HG02610 (cell line): ENCODE measurements at regions not wholly inside any gene's neighbourhood (a gene's known extent, or its start where the extent isn't known, plus 50 kb on each side); places are given as distances from the start of the nearest gene placed in this dataset.
"Not testable (repeated sequence)": the region's sequence is repeated elsewhere in the genome, so short reads cannot be mapped to it uniquely, and the experiment has no call there.

Experiments used
- ATAC-seq: cut with Tn5 transposase; IDR thresholded peaks from one replicate; pipeline ENCODE4 v1.9.1; 2021; ENCODE audit warnings: mild to moderate bottlenecking, moderate library complexity; ENCODE audit not compliant: unreplicated experiment

DNA sequence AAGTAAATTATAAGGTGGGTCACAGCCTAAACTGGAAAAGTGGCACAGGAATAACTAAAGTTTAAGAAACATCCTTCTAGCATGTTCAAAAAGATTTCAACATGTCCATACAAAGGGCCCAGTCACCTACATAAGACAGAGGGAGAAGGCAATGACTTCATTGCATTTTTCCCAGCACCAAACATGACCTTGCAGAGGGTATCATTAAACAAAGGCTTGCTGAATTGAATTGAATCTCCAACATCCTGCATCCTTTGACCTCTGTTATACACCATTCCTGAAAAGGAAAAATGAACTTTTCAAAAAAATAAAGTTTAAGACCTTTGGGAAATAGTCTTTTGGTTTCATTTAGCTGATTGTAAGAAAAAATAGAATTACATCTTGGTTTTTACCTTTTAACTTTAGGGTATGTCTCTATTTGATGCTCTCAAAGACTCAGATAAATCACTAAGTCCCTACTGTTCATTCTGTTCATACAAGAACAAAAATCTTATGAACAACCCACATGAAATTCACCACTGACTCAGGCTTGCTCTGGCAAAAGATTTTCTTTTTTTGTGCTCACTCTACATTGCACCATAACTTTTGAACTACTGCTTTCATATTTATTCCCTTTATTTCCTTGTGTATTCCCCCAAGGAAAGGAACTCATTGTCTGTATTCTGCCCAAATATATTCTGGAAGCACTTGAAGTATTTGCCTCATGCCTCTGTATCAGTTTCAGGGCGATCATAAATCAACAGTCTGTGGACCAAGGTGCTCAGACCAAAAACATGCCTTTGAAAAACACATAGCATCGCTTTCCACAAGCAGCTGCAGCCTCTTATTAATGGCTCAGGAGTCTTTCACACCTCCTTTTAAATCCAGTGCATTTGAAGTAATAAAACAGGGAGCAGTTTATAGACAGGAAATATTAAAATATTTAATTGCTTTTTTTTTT is 121.7 kb downstream of the DUSP6 start:
- no peak for ATAC-seq

DNA sequence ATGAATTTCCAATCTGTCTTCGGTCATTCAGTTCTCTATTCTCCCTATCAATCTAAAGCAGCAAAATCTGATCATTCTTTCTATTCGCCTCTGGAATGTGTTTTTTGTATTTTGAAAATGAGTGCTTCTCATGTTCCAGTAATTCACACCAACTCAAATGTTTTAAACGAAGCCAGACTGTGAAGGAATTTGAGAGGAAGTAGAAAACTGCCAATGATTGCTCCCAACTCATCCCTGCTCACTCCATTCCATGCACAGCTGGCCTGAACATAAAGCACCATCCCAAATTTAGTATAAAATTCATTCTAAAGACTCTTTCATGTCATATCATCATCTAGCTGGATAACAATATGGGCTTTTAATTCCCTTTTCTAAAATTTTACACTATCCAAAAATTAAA is 123.8 kb downstream of the DUSP6 start:
- no peak for ATAC-seq

DNA sequence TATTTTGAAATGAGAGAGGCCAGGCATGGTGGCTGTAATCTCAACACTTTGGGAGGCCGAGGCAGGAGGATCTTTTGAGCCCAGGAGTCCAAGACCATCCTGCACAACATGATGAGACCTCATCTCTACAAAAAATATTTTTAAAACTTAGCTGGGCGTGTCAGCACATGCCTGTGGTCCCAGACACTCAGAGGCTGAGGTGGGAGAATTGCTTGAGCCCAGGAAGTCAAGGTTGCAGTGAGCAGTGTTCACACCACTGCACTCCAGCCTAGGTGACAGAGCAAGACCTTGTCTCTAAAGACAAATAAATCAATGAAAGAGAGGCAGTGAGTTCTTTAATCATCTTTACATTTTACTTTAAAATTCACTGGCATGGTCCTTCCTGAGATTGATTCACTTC is 124.5 kb downstream of the DUSP6 start:
- ATAC-seq, result no peak

DNA sequence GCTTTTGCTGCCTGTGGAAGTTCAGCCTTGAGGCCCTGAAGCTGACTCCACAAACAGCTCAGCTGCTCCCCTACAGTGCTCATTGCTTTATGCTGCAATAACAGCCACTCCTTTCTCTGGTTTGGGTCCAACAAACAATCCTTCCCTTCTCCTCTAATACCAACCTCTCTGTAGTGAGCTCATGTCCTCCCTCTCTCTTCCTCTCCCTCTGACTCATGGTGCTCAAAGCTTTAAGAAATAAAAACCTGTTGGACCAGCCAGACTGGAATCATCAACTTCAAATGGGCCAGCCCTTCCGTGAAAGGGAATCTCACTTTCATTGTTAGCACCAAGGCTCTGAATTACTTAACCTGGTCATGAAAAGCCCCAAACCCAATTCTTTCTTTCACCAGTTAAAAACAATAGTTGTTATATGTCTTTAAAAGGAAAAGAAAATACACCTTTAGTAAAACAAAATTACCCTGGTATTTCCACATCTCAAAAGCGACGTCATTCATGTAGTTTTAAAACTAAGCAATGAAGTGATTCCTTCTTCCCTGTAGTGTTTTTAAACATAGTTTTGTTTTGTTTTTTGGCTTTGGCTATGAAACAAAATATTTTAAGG is 126.4 kb downstream of the DUSP6 start:
- peak; percentile 81 for ATAC-seq

DNA sequence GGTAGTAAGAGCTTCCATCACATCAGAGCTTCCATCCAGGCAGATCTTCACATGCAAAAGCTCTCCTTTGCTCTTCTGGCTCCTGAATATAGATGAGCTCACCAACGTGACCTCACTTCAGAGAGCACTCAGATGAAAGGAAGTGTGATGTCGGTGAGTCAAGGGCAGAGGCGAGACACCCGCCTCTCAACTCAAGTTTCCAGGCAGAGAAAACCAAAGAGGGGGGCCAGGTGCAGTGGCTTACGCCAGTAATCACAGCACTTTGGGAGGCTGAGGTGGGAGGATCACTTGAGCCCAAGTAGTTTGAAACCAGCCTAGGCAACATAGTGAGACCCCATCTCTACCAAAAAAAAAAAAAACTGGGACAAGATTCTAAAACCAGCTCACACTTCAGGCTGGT is 126.9 kb downstream of the DUSP6 start:
- ATAC-seq, result peak; percentile 51

DNA sequence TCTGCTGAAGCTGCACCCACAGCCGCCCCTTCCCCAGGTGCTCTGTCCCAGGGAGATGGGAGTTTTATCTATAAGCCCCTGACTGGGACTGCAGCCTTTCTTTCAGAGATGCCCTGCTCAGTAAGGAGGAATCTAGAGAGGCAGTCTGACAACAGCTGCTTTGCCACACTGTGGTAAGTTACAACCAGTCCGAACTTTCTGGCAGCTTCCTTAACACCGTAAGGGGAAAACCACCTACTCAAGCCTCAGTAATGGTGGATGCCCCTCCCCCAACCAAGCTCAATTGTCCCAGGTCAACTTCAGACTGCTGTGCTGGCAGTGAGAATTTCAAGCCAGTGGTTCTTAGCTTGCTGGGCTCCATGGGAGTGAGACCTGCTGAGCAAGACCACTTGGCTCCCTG is 129.7 kb downstream of the DUSP6 start:
- not testable (repeated sequence) for ATAC-seq

DNA sequence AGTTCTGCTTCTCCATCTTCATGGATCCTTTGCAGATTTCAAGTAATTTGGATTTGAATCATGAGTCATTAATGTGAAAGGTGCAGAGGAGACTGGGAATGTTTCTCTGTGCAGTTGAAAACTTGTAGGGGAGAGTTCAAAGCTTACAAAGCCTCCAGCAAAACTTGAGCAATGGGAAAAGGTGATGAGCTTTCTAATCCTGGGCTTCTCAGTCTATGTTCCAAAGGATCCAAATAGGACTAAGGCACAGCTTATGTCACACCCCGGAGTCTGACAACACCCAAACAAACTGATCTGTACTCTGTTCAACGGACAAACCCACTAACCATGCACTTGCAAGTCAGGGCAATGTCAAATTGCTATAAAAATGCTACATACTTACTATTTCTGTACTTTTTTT is 134.8 kb downstream of the DUSP6 start:
- no peak for ATAC-seq

DNA sequence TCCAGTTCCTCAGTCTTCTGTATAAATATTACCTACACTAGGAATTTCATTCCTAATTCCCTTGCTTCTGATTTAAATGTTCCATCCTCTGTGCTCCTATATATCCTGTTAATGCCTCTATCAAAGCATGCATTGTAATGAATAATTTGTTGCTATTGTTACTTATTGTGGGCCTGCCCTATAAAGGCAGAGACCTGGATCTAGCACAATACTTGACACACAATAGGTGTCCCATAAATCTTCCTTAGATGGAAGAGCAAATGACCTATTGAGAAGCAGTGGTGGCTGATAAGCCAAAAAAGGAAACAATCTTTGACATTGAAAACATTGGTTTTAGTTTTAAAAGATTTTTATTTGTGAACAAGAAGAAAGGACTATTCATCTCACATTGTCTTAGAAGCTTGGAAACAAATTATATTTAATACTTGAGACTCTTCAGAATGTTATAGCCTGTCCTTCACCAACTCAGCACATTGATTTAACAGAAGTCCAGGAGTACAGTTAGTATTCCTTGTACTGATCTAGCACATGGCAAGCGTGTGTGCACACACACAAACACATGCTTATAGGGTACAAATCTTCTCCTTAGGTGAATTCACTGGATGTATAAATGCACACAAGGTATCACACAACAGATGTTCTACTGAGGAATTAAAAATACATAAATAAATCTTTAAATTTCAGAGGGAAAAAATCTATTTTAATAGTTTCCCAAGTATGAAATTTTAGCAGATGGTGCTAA is 135.9 kb downstream of the DUSP6 start:
- ATAC-seq, result no peak

DNA sequence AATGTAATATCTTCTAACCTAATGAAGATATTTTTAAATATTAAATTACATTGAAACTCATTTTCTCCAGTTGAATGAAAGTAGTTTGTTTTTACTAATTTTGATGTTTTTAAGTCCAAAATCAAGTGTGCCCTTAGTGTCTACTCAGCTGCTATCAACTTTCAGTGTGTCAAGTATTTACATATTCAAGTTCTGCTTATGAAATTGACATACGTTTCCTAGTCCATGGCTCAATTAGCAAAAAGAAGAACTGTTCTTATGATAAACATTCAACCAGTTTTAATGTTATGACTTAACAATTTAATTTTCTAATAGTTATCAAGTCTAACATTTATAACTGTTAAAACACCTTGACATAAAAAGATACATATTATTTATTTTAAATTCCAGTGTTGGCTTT is 137.1 kb downstream of the DUSP6 start:
- ATAC-seq, result no peak

DNA sequence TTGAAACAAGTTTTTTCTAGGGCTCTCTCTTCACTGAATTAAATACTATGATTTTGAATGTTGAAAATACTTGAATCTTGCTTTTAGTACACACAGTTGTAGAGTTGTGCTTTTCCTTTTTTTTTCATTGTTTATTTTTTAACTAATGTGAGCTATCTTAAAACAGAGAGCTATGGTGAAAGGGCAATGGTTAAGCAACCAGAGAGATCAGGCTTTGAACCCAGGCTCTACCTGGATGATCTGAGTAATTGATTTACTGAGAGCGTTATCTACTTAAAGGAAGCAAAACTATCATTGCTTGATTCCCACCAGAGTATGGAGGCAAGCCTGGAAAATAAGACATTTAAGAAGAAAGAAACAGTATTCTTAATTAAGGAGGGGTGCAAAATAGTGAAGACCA is 138.6 kb downstream of the DUSP6 start:
- no peak for ATAC-seq

DNA sequence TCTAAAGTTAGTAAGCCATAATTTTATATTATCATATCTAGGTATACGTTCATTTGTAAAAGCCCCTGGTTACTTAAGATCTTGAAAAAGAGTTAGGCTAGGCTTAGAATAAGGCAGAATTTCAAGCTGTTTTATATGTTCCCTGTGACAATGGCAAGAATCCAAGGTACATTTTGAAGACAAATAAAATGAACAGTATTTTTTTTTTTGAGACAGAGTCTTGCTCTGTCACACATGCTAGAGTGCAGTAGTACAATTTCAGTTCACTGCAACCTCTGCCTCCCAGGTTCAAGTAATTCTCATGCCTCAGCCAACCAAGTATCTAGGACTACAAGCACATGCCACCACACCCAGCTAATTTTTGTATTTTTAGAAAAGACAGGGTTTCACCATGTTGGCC is 139.2 kb downstream of the DUSP6 start:
- no peak for ATAC-seq

DNA sequence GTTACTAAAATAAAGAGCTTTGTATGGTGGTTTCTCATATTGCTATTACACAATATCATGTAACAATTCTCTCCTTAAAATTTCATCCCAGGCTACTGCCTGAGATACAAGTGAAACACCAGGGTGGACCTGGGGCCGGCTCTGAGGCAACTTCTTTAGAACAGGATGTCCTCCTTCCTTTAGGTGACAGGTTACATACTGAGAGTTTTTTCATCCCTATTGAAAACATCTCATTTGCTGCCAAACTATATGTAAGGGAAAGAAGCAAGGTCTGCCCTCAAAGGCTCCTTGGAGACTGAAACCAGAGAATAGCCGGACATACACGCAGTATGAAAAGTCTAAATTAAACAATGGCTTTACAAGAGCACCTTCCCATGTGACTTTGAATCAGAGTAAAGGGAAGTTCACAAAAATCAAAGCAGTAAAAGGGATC is 139.9 kb downstream of the DUSP6 start:
- no peak for ATAC-seq

DNA sequence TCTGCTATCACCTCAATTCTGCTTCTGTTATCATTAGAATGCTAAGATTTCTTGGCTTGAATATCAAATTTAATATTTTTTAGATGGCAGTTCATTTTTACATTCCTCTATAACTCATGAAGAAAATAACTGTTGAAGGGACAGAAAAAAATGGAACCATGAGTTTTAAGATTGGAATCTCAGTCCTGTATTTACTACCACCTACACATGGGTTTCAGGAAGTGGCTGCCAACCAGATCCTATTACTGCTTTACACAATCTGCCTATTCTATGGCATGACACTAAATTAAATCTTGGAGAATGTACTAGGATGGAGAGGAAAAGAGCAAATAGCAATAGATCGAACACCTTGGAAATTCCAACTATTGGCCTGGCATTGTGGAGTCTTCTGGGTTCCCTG is 140.8 kb downstream of the DUSP6 start:
- ATAC-seq, result no peak

DNA sequence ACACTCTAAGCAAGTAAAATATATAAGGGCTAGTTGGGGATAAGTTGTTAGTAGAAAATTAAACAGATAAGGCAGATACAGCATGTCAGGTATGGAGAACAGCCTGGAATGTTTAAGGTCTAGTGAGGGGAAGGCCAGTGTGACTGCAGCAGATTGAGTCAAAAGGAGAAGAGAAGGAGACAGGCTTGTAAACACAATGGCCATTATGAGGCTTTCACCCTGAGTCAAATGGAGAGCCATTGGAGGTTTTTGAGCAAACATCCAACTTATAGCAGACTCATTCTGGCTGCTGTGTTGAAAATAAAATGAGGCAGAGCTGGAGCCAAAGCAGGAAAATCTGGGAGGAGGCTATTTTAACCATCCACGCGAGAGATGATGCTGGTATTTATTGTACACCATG is 142.0 kb downstream of the DUSP6 start:
- ATAC-seq, result peak; percentile 91

DNA sequence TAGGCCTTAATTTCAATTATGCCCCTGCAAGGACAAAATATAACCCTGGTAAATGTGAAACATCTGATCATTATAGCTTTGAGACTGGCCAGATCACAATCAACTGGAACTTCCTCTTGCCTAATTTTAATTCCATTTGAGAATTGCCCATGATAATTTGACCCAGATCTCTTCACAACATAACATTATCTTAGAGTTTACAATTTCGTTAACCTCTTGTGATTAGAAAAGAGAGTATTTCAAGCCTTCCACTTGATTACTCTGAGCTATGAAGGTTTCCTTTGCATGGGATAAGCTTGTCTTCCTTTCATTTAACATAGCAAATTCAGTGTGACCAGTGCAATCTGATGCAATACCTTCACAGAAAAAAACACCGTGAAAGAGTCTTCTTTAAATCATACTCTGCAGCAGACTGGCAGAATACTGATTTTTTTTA is 143.6 kb downstream of the DUSP6 start:
- no peak for ATAC-seq

DNA sequence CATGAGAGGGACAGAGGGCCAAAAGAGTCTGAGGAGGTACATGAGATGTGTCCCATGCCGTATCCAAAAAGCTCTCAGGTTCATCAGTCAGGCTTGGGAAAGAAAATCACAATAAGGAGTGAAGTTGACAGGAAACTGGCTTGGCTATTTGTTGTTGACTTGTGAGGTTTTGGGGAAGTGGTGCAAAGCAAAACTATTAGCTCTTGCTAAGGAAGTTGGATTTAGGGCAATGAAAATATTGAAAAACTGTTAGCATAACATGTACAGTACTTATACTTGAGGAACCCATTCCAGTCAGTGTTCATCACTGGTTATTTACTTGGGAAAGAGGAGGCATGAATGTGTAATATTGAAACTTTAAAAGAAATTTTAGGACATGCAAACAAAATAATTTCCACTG is 145.9 kb downstream of the DUSP6 start:
- ATAC-seq, result no peak

DNA sequence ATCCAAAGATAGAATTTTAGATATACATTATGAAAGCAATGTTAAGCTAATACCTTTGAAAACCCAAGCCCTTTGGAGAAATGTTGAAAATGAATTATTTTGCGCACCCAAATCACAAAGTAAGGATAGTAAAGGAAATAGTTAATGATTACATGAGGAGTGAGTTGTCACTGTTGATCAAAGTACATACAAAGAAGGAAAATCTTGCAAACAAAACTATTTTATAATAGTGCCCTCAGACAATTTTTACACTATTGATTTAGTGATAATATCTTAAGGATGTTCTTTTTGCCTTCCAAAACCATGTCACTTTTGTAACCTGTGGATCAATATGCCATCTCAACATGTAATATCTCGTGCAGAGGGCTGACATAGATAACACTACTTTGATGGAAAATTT is 146.8 kb downstream of the DUSP6 start:
- ATAC-seq, result no peak

DNA sequence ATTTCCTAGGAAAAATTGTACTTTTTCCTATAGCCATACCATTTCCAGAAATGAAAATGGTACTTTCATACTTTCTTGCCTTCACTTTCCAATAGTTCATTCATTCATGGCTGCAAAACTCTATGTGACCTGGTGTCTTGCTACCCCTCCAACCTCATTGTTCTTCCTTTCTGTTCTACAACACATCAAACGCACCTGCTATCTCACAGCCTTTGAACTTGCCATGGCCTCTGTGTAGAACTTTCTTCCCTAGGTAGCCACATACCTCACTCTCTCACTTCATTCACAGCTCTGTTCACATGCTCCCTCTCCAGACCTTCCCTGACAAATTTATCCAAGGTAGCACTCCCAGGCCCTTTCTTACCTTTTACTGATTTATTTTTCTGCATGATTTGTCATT is 149.2 kb downstream of the DUSP6 start:
- no peak for ATAC-seq

DNA sequence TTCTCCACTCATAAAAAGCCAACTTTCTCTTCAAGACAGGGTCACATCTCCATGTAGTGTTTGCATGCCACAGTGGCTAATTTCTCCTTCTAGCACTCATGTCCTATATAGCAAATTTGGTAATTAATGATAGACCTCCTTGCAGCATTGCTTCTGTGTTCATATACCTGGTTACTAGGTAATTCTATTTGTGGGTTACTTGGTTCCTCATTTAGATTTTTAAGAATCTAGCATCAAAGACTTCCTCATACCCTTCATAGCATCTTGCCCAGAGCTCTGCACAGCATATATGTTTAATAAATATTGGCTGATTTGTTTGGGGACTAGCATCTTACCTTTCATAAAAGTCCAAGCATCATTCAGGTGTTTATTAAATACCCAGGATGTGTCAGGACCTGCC is 152.1 kb downstream of the DUSP6 start:
- no peak for ATAC-seq

DNA sequence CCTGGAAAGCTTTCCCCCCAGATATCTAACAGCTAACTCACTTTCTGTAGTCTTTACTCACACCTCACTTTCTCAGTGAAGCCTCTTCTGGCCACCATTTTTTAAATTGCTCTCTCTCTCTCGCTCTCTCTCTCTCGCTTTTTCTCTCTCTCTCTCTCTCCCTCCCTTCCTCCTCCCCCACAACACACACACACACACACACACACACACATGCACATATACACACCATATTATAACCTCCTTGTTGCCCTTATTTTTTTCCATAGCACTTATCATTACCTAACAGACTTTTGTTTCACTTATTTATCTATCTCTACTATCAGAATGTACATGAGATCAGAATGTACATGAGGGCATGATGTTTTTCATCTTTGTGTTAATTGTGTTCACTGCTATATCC is 156.8 kb downstream of the DUSP6 start:
- no peak for ATAC-seq

DNA sequence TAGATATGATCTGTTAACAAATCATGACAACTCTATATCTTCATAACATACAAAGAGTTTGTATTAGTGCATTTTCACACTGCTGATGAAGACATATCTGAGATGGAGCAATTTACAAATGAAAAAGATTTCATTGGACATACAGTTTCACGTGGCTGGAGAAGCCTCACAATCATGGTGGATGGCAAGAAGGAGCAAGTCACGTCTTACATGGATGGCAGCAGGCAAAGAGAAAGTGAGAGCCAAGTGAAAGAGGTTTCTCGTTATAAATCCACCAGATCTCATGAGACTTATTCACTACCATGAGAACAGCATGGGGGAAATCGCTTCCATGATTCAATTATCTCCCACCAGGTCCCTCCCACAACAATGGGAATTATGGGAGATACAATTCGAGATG is 157.6 kb downstream of the DUSP6 start:
- no peak for ATAC-seq

DNA sequence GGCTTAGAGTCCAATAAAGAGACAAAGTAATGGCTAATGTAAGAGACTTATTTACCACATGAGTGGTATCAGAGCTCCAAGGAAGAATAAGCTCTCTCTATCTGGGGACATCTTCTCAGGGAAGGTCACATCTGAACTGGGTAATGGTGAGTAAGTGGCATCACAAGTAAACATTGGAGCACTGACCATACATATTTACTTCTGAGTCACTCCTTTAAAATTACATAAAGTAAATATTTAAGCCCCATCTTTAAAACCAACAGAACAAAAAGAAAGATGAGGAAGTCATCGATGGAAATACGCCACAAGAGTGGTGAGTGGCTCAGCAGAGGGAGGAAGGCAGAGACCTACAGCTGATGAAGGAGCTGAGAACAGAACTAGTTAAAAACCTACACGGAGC is 159.9 kb downstream of the DUSP6 start:
- no peak for ATAC-seq
